Liver (tissue), 7 donors: ENCODE measurements at regions not wholly inside any gene's neighbourhood (a gene's known extent, or its start where the extent isn't known, plus 50 kb on each side); places are given as distances from the start of the nearest gene placed in this dataset.
A peak's percentile ranks its signal among the peaks of the same experiment; 100 is the strongest.

Source experiments
- DNase-seq: peaks from one replicate; pipeline ENCODE4 v3.0.0-alpha.2; 2017; ENCODE audit warnings: low spot score
- H3K27ac ChIP-seq, 2 donors: one replicate each; pipeline ENCODE4 v1.7.0; 2013; ENCODE audit warnings: inconsistent platforms in 2 of 2, low read length in 2 of 2, control low read depth in 1 of 2, low read depth in 1 of 2, mild to moderate bottlenecking in 1 of 2
- H3K27me3 ChIP-seq, 4 donors: one replicate each; pipeline versions ENCODE4 v1.6.1 to v1.7.0; 2013; ENCODE audit warnings: low read length in 3 of 4, inconsistent platforms in 1 of 4, mild to moderate bottlenecking in 1 of 4, moderate library complexity in 1 of 4; ENCODE audit not compliant: control insufficient read depth in 4 of 4, insufficient read depth in 4 of 4
- H3K36me3 ChIP-seq, 4 donors: one replicate each; pipeline versions ENCODE4 v1.6.1 to v1.7.0; 2013; ENCODE audit warnings: low read length in 3 of 4, mild to moderate bottlenecking in 3 of 4, low read depth in 1 of 4, moderate library complexity in 1 of 4; ENCODE audit not compliant: control insufficient read depth in 4 of 4, insufficient read depth in 3 of 4
- H3K4me1 ChIP-seq, 4 donors: one replicate each; pipeline versions ENCODE4 v1.6.1 to v1.7.0; 2013; ENCODE audit warnings: low read length in 3 of 4, mild to moderate bottlenecking in 3 of 4, moderate library complexity in 1 of 4; ENCODE audit not compliant: control insufficient read depth in 4 of 4, insufficient read depth in 4 of 4
- H3K4me3 ChIP-seq, 3 donors: one replicate each; pipeline versions ENCODE4 v1.6.1 to v1.7.0; 2013; ENCODE audit warnings: low read length in 3 of 3, control low read depth in 1 of 3, low read depth in 1 of 3, mild to moderate bottlenecking in 1 of 3
- H3K9ac ChIP-seq, 2 donors: one replicate each; pipeline ENCODE4 v1.7.0; 2013; ENCODE audit warnings: low read length in 2 of 2, mild to moderate bottlenecking in 2 of 2, moderate library complexity in 2 of 2, control low read depth in 1 of 2, low read depth in 1 of 2
- H3K9me3 ChIP-seq, 4 donors: one replicate each; pipeline versions ENCODE4 v1.6.1 to v1.7.0; 2013; ENCODE audit warnings: low read length in 3 of 4; ENCODE audit not compliant: control insufficient read depth in 4 of 4
- ATF3 ChIP-seq: IDR thresholded peaks from 2 replicates; pipeline ENCODE4 v1.6.1; 2016; ENCODE audit warnings: antibody characterized with exemption
- EGR1 ChIP-seq, 2 donors: IDR thresholded peaks; 2 replicates each; pipeline ENCODE4 v1.6.1; 2016 to 2018; ENCODE audit warnings: antibody characterized with exemption in 2 of 2, low read depth in 2 of 2
- FOXA1 ChIP-seq: IDR thresholded peaks from 2 replicates; pipeline ENCODE4 v1.6.1; 2016; ENCODE audit warnings: antibody characterized with exemption
- FOXA2 ChIP-seq: IDR thresholded peaks from 2 replicates; pipeline ENCODE4 v1.6.1; 2016; ENCODE audit warnings: antibody characterized with exemption
- GABPA ChIP-seq, 2 donors: IDR thresholded peaks in 1 of 2; conservative IDR thresholded peaks in 1 of 2; 2 replicates each; pipeline ENCODE4 v1.6.1; 2016; ENCODE audit warnings: antibody characterized with exemption in 2 of 2, mild to moderate bottlenecking in 1 of 2, moderate library complexity in 1 of 2
- HNF4A ChIP-seq, 2 donors: conservative IDR thresholded peaks; 2 replicates each; pipeline ENCODE4 v1.6.1; 2016; ENCODE audit warnings: antibody characterized with exemption in 2 of 2, mild to moderate bottlenecking in 2 of 2
- HNF4G ChIP-seq: IDR thresholded peaks from 2 replicates; pipeline ENCODE4 v1.6.1; 2016; ENCODE audit warnings: antibody characterized with exemption
- JUND ChIP-seq, 2 donors: IDR thresholded peaks; 2 replicates each; pipeline ENCODE4 v1.6.1; 2016; ENCODE audit warnings: antibody characterized with exemption in 2 of 2
- MAX ChIP-seq: IDR thresholded peaks from 2 replicates; pipeline ENCODE4 v1.6.1; 2016; ENCODE audit warnings: antibody characterized with exemption
- NR2F2 ChIP-seq: IDR thresholded peaks from 2 replicates; pipeline ENCODE4 v1.6.1; 2016; ENCODE audit warnings: antibody characterized with exemption
- RAD21 ChIP-seq, 2 donors: IDR thresholded peaks; 2 replicates each; pipeline ENCODE4 v1.6.1; 2016; ENCODE audit warnings: antibody characterized with exemption in 2 of 2, mild to moderate bottlenecking in 2 of 2
- REST ChIP-seq: IDR thresholded peaks from 2 replicates; pipeline ENCODE4 v1.6.1; 2016; ENCODE audit warnings: antibody characterized with exemption, mild to moderate bottlenecking
- RXRA ChIP-seq, 2 donors: IDR thresholded peaks; 2 replicates each; pipeline ENCODE4 v1.6.1; 2017 to 2018; ENCODE audit warnings: antibody characterized with exemption in 2 of 2, mild to moderate bottlenecking in 1 of 2
- SP1 ChIP-seq: IDR thresholded peaks from 2 replicates; pipeline ENCODE4 v1.6.1; 2018; ENCODE audit warnings: antibody characterized with exemption, mild to moderate bottlenecking
- TAF1 ChIP-seq: conservative IDR thresholded peaks from 2 replicates; pipeline ENCODE4 v1.6.1; 2016; ENCODE audit warnings: antibody characterized with exemption, mild to moderate bottlenecking
- YY1 ChIP-seq: IDR thresholded peaks from 2 replicates; pipeline ENCODE4 v1.6.1; 2016; ENCODE audit warnings: antibody characterized with exemption, mild to moderate bottlenecking
- TF ChIP-seq, protein P1 (sequence below): IDR thresholded peaks from 2 replicates; pipeline ENCODE4 v1.6.1; 2016; ENCODE audit warnings: antibody characterized with exemption
- TF ChIP-seq, protein P2 (sequence below): fragments of 150-350 bp; IDR thresholded peaks from 2 replicates; pipeline ENCODE4 v1.5.1; 2017; ENCODE audit warnings: improper control_type of control experiment, low read depth, low read length; ENCODE audit not compliant: missing input control
- donor health status: healthy.
- donor health status: healthy.
- donor health status: healthy.
- donor health status: healthy.

GRCh38 chr15:96180087-96180748 lies 150.3 kb upstream of the NR2F2 start (continued):
- TF ChIP-seq REST: no peak

GRCh38 chr15:96181217-96181616 lies 149.3 kb upstream of the NR2F2 start:
- Histone ChIP-seq H3K9ac (no peak overlapping the region), H3K27me3 (no peaks in the 10 kb centered on the region), H3K4me1 (peaks cover 4 to 33% (median 25%) of the 10 kb centered on the region in 4 donors), H3K4me3 (no peak overlapping the region), H3K36me3 (no peaks in the 10 kb centered on the region), H3K27ac (peak overlapping the region; percentile 15 to 65), H3K9me3 (no peaks in the 10 kb centered on the region)
- no peak for TF ChIP-seq YY1
- TF ChIP-seq HNF4G: no peak
- TF ChIP-seq ATF3: no peak
- no peak for TF ChIP-seq HNF4A (conservative IDR thresholded peaks at IDR 0.05)
- no peak for TF ChIP-seq RXRA (IDR thresholded peaks at IDR 0.05)
- no peak for TF ChIP-seq NR2F2
- no peak for TF ChIP-seq FOXA1
- TF ChIP-seq REST: no peak
- TF ChIP-seq, protein P1, sequence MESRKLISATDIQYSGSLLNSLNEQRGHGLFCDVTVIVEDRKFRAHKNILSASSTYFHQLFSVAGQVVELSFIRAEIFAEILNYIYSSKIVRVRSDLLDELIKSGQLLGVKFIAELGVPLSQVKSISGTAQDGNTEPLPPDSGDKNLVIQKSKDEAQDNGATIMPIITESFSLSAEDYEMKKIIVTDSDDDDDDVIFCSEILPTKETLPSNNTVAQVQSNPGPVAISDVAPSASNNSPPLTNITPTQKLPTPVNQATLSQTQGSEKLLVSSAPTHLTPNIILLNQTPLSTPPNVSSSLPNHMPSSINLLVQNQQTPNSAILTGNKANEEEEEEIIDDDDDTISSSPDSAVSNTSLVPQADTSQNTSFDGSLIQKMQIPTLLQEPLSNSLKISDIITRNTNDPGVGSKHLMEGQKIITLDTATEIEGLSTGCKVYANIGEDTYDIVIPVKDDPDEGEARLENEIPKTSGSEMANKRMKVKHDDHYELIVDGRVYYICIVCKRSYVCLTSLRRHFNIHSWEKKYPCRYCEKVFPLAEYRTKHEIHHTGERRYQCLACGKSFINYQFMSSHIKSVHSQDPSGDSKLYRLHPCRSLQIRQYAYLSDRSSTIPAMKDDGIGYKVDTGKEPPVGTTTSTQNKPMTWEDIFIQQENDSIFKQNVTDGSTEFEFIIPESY: no peak
- no peak for TF ChIP-seq FOXA2
- no peak for TF ChIP-seq EGR1 (IDR thresholded peaks at IDR 0.05; ENCODE audit: low read depth in 2 of 2)
- TF ChIP-seq GABPA (IDR thresholded peaks at IDR 0.05 in 1 of 2, conservative IDR thresholded peaks at IDR 0.05 in 1 of 2): no peak
- no peak for TF ChIP-seq MAX
- no peak for TF ChIP-seq RAD21 (IDR thresholded peaks at IDR 0.05)
- TF ChIP-seq JUND (IDR thresholded peaks at IDR 0.05): no peak
- TF ChIP-seq SP1: no peak
- TF ChIP-seq TAF1: no peak
- TF ChIP-seq, protein P2, sequence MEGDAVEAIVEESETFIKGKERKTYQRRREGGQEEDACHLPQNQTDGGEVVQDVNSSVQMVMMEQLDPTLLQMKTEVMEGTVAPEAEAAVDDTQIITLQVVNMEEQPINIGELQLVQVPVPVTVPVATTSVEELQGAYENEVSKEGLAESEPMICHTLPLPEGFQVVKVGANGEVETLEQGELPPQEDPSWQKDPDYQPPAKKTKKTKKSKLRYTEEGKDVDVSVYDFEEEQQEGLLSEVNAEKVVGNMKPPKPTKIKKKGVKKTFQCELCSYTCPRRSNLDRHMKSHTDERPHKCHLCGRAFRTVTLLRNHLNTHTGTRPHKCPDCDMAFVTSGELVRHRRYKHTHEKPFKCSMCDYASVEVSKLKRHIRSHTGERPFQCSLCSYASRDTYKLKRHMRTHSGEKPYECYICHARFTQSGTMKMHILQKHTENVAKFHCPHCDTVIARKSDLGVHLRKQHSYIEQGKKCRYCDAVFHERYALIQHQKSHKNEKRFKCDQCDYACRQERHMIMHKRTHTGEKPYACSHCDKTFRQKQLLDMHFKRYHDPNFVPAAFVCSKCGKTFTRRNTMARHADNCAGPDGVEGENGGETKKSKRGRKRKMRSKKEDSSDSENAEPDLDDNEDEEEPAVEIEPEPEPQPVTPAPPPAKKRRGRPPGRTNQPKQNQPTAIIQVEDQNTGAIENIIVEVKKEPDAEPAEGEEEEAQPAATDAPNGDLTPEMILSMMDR: no peak
- DNase-seq: no peak
